Upper lobe of left lung (tissue), 6 donors: ENCODE measurements at regions not wholly inside any gene's neighbourhood (a gene's known extent, or its start where the extent isn't known, plus 50 kb on each side); places are given as distances from the start of the nearest gene placed in this dataset.

Experiments used
- ATAC-seq, 2 donors: fragments of 200-7000 bp; cut with Tn5 transposase; one replicate each; pipeline ENCODE4 v1.9.1; 2022; ENCODE audit warnings: mild to moderate bottlenecking in 2 of 2, moderate library complexity in 2 of 2; ENCODE audit not compliant: low FRiP score in 2 of 2
- DNase-seq, 2 donors: peaks; one replicate each; pipeline ENCODE4 v3.0.0-alpha.2; 2019 to 2020
- H3K27ac ChIP-seq, 4 donors: fragments of 200-600 bp; sonication (generic); one replicate each; pipeline ENCODE4 v1.5.1; 2016 to 2019
- H3K27me3 ChIP-seq, 4 donors: fragments of 200-600 bp; sonication (generic); one replicate each; pipeline ENCODE4 v1.5.1; 2017 to 2019
- H3K36me3 ChIP-seq, 4 donors: fragments of 200-600 bp; sonication (generic); one replicate each; pipeline ENCODE4 v1.5.1; 2016 to 2019
- H3K4me1 ChIP-seq, 4 donors: fragments of 200-600 bp; sonication (generic); one replicate each; pipeline ENCODE4 v1.5.1; 2018 to 2019
- H3K4me3 ChIP-seq, 4 donors: fragments of 200-600 bp; sonication (generic); one replicate each; pipeline ENCODE4 v1.5.1; 2017 to 2019; ENCODE audit warnings: mild to moderate bottlenecking in 2 of 4, moderate library complexity in 1 of 4
- H3K9me3 ChIP-seq, 4 donors: fragments of 200-600 bp; sonication (generic); one replicate each; pipeline ENCODE4 v1.5.1; 2018 to 2019
- CTCF ChIP-seq, 6 experiments: fragments of 450-650 bp in 4 of 6; fragments of 200-600 bp in 2 of 6; sonication (generic) in 2 of 6; IDR thresholded peaks; one replicate each; pipeline ENCODE4 v1.5.1; 2016 to 2019; ENCODE audit warnings: antibody characterized with exemption in 6 of 6
- EP300 ChIP-seq, 4 donors: sonication (generic); formaldehyde crosslinking; IDR thresholded peaks; one replicate each; pipeline ENCODE4 v1.5.1; 2017; ENCODE audit warnings: antibody characterized with exemption in 4 of 4, control low read depth in 2 of 4
- POLR2A ChIP-seq, 4 donors: fragments of 450-650 bp; IDR thresholded peaks; one replicate each; pipeline ENCODE4 v1.5.1; 2016 to 2017; ENCODE audit warnings: antibody characterized with exemption in 4 of 4, mild to moderate bottlenecking in 2 of 4
- POLR2AphosphoS5 ChIP-seq, 2 donors: sonication (generic); formaldehyde crosslinking; IDR thresholded peaks; one replicate each; pipeline ENCODE4 v1.5.1; 2017; ENCODE audit warnings: antibody characterized with exemption in 2 of 2
- WGBS, 2 donors: methylation state at CpG; one replicate each; pipeline ENCODE4 v1.1.5; 2017 to 2018; 5-methylcytosine and 5-hydroxymethylcytosine counted together
- donor health status: DM: no; HTN: no; CAD: no; lungs with moderate emphysema.
- donor health status: DM: no; HTN: yes; CAD: no; lungs with severe emphysema.

GRCh38 chr7:22025983-22026382 lies 80.3 kb upstream of the CDCA7L start:
- H3K4me3 ChIP-seq, result no peak overlapping the region
- H3K4me1 ChIP-seq, result no peaks in the 10 kb centered on the region
- no peaks in the 10 kb centered on the region for H3K36me3 ChIP-seq
- DNase-seq (no peak), ATAC-seq (no peak)
- H3K27me3 ChIP-seq, result no peaks in the 10 kb centered on the region
- no peaks in the 10 kb centered on the region for H3K9me3 ChIP-seq
- TF ChIP-seq POLR2A (IDR thresholded peaks at IDR 0.05), result no peak
- no peak for TF ChIP-seq EP300 (IDR thresholded peaks at IDR 0.05)
- TF ChIP-seq CTCF (IDR thresholded peaks at IDR 0.05), result no peak
- TF ChIP-seq POLR2AphosphoS5 (IDR thresholded peaks at IDR 0.05), result no peak
- no peak overlapping the region for H3K27ac ChIP-seq
- WGBS, 2 donors, result 86 to 95% methylated on average over 7 of the region's 7 CpGs

- no peak for ATAC-seq
- no peak for DNase-seq
- H3K36me3 ChIP-seq, result no peaks in the 10 kb centered on the region
- WGBS, 2 donors, result 98 to 100% methylated on average over 2 of the region's 2 CpGs
- H3K27me3 ChIP-seq, result no peaks in the 10 kb centered on the region
- no peak overlapping the region for H3K4me3 ChIP-seq
- H3K9me3 ChIP-seq, result no peaks in the 10 kb centered on the region
- TF ChIP-seq POLR2A (IDR thresholded peaks at IDR 0.05) (no peak), CTCF (IDR thresholded peaks at IDR 0.05) (no peak), EP300 (IDR thresholded peaks at IDR 0.05) (no peak), POLR2AphosphoS5 (IDR thresholded peaks at IDR 0.05) (no peak)
- no peak overlapping the region for H3K27ac ChIP-seq
- no peaks in the 10 kb centered on the region for H3K4me1 ChIP-seq
Measured at GRCh38 chr7:22025075-22025474, 79.4 kb upstream of the CDCA7L start.

- H3K27ac ChIP-seq, result no peak overlapping the region
- H3K9me3 ChIP-seq, result no peaks in the 10 kb centered on the region
- H3K4me1 ChIP-seq, result no peaks in the 10 kb centered on the region
- H3K4me3 ChIP-seq, result no peak overlapping the region
- no peaks in the 10 kb centered on the region for H3K27me3 ChIP-seq
- ATAC-seq (no peak), DNase-seq (no peak)
- TF ChIP-seq CTCF (IDR thresholded peaks at IDR 0.05), result no peak
- no peak for TF ChIP-seq EP300 (IDR thresholded peaks at IDR 0.05)
- TF ChIP-seq POLR2A (IDR thresholded peaks at IDR 0.05), result no peak
- TF ChIP-seq POLR2AphosphoS5 (IDR thresholded peaks at IDR 0.05), result no peak
- WGBS, 2 donors, result 92 to 95% methylated on average over 3 of the region's 3 CpGs
- no peaks in the 10 kb centered on the region for H3K36me3 ChIP-seq
Measured at GRCh38 chr7:22019931-22020330, 74.2 kb upstream of the CDCA7L start.

- TF ChIP-seq CTCF (IDR thresholded peaks at IDR 0.05) (no peak), POLR2AphosphoS5 (IDR thresholded peaks at IDR 0.05) (no peak), EP300 (IDR thresholded peaks at IDR 0.05) (no peak), POLR2A (IDR thresholded peaks at IDR 0.05) (no peak)
- Histone ChIP-seq H3K27ac (no peak overlapping the region), H3K9me3 (no peaks in the 10 kb centered on the region), H3K27me3 (no peaks in the 10 kb centered on the region), H3K4me3 (no peak overlapping the region), H3K4me1 (no peaks in the 10 kb centered on the region), H3K36me3 (no peaks in the 10 kb centered on the region)
- ATAC-seq (no peak), DNase-seq (no peak)
- WGBS, 2 donors, result 73 to 77% methylated on average over 5 of the region's 5 CpGs
Measured at GRCh38 chr7:22016507-22016906, 70.8 kb upstream of the CDCA7L start.

- H3K9me3 ChIP-seq, result no peaks in the 10 kb centered on the region
- no peaks in the 10 kb centered on the region for H3K36me3 ChIP-seq
- H3K4me1 ChIP-seq, result no peaks in the 10 kb centered on the region
- ATAC-seq (no peak), DNase-seq (no peak)
- H3K4me3 ChIP-seq, result no peak overlapping the region
- no peak overlapping the region for H3K27ac ChIP-seq
- TF ChIP-seq CTCF (IDR thresholded peaks at IDR 0.05), result no peak
- no peak for TF ChIP-seq EP300 (IDR thresholded peaks at IDR 0.05)
- no peaks in the 10 kb centered on the region for H3K27me3 ChIP-seq
- WGBS, 2 donors, result 73 to 80% methylated on average over 4 of the region's 4 CpGs
Measured at GRCh38 chr7:22013711-22014110, 68.0 kb upstream of the CDCA7L start.
